Superior temporal gyrus (tissue), 1 donor: ENCODE measurements at regions not wholly inside any gene's neighbourhood (a gene's known extent, or its start where the extent isn't known, plus 50 kb on each side); places are given as distances from the start of the nearest gene placed in this dataset.

ENCODE experiments used
- DNase-seq: peaks from one replicate; pipeline ENCODE4 v3.0.0-alpha.2; 2016; ENCODE audit errors: extremely low spot score

- no peak for DNase-seq
Observed at GRCh38 chr18:67652288-67652687, 135.8 kb upstream of the DSEL start.

DNA sequence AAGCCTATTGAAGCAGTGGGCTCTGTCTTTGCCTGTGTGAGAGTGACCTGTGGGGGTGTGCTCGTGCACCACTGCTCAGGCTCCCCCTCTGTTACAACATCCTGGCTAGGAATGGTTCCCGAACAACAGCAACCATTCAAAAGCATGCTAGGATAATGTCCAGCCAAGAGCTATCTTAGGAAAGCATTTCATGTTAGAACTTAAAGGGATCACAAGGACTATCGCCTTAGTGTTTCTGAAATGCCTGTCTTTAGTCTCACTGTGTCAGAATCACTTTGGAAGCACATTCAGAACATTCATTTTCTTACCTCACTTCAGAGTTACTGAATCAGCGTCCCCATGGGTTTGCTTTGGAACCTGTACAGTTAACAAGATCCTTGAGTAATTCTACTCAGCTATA lies 134.9 kb upstream of the DSEL start:
- DNase-seq = no peak

DNA sequence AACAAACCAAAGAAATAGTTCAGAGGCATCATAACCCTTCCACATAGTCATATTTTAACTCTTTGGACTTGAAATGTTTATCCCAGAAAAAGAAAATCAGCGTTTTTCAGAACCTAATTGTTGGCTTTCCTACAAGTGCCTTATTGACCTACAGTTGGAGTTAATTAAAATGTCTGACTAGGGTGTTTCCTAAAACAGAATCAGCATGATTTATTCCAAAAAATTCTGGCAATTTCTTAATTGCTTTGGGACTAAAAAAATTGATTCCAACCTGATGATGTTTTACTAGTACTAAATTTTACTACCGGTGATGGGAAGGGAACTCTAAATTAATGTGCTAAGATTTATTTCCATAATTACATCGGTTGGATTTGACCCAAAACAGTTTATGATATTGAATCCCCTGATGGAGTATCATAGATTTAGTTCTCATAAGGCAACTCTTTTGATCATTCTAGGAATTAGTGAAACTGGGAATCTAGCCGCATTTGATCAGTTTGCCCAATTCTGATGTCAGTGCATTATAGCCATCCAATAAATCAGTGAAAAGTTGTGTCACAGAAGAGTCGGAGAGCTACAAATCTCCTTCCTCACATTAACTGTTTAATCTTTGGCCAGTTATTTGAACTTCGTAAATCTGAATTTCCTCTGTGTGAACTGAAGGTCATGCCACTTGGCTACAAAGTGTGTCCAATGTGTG lies 134.3 kb upstream of the DSEL start:
- no peak for DNase-seq

DNA sequence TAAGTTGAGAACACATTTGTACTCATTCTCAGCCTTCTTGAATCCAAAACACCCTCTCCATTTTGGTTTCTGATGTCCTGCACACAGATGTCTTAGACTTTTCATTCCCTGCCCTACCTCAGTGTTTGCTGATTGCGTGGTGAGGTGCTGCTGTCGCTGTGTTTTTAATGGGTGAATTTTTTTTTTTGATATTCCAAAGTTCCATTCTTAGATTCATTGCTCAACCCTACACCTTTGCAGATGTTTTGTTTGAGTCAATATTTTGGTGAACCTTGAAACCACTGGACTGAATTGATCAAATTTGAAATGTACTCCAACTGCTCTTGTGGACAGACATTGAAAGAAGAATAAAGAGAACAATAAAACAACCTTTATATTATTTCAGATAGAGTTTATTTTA lies 130.4 kb upstream of the DSEL start:
- DNase-seq = no peak

DNA sequence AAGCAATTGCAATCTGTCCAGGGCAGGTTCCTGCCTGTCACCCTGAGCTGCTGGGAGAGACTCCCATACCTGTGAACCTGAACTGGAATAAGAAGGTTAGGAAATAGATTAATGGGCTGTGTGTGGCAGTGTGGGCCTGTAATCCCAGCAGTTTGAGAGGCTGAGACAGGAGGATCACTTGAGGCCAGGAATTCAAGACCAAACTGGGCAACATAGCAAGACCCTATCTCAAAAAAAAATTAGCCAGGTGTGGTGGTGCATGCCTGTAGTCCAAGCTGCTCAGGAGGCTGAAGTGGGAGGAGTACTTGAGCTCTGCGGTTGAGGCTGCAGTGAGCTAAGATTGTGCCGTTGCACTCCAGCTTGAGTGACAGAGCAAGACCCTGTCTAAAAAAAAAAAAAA lies 127.7 kb upstream of the DSEL start:
- DNase-seq = no peak

GRCh38 chr18:67639872-67640271 lies 123.4 kb upstream of the DSEL start:
- no peak for DNase-seq

- DNase-seq = no peak
Observed at GRCh38 chr18:67636597-67637385, 120.3 kb upstream of the DSEL start.

DNA sequence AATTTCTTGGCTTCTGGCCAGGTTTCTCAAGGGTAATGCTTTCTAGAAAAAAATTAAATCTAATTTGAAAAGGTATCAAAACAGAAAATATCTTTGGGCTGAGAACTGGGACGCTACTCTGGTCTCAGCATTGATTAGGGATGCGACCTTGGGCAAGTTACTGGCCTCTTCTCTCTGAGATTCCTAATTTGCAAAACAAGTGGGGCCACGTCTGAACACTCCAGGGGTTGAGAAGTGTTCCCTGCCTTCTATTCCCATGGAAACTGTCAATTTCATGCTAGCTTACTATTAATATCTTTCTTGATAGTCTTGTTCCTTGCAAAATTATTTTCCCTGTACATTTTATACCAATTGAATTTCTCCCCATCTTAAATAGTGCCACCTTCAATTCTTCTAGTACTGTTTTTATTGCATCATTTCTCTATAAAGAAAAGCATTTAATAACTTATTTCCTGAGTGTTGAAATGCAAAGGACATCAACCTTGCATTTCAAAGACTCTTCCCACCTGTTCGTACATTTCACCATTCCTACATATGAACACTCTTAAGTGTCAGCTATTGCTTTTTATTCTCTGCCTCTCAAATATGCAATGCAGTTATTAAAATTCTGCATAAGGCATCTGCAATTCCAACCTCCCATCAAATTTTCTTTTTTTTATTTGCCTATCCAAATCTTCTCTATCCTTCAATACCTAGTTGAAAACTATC lies 118.3 kb upstream of the DSEL start:
- no peak for DNase-seq

DNA sequence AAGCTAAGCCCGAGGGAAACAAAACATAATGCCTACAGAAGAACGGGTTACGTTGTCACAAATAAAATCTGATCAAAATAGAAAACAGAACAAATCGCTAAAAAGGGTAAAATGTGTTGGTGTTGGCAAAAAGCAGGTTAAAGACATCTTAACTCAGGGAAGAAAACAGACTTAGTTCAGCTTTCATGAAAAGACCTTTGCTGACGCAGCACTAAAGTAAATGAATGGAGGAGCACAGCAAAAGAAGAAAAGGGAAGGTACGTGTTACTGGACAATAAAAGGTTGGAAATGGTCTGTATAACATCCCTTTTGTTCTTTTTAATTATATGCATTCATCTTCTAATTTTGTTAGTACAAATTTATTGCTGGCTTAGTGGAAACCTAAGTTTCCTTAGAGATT lies 117.4 kb upstream of the DSEL start:
- DNase-seq = no peak

DNA sequence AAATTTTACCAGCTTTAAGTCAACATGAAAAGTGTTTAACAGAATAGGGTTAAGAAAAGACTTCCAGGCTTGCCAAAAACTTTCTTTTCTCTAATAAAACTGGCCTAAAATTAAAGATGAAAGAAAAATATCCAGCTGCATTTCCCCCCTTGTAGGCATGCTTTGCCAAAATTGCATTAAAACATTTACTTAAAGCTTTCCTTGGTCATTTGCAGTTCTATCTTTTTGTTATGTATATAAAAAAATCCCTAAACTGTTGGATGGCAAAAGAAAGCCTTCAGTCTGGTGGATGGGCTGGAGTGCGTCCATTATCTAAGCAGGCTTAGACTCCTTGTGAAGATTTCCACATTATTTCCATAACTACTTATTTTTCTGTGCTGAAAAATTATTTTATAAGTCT lies 105.4 kb upstream of the DSEL start:
- DNase-seq = no peak

GRCh38 chr18:67621049-67621713 lies 104.7 kb upstream of the DSEL start:
- DNase-seq = no peak

DNA sequence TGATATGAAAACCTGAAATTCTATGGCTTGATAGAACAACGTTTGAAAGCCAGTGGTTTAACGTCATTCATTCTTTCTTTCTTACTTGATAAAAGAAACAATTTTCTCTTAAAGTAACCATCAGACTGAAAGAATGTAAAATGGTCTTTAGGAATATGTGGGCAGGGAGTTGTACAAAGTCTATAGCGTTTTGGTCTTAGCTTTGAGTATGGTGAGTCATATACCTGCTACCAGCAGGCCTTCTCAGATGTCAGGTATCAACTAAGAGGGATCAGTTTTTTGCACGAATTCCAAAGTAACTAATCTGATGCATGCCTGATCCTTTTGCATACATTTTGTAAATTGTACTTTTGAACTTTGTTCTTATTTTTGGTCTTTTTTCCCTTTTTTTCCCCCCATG lies 101.5 kb upstream of the DSEL start:
- no peak for DNase-seq

GRCh38 chr18:67615876-67616275 lies 99.4 kb upstream of the DSEL start:
- no peak for DNase-seq

DNA sequence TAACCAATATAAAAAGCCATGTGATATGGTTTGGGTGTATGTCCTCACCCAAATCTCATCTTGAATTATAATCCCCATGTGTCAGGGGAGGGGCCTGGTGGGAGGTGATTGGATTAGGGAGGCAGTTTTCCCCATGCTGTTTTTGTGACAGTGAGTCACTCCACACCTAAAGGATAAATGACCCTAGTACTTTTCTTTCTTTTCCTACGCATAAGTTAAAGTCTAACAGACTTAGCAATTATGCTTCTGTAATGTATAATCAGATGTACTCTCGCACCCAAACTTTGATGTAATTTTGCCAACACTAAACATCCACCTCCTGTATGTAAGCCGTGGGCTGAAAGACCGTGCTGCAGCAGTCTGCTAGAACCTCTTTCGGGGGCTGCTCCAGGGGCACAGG lies 97.2 kb upstream of the DSEL start:
- no peak for DNase-seq

- no peak for DNase-seq
Observed at GRCh38 chr18:67612281-67612680, 95.8 kb upstream of the DSEL start.

GRCh38 chr18:67608615-67609273 lies 92.2 kb upstream of the DSEL start:
- DNase-seq = no peak

DNA sequence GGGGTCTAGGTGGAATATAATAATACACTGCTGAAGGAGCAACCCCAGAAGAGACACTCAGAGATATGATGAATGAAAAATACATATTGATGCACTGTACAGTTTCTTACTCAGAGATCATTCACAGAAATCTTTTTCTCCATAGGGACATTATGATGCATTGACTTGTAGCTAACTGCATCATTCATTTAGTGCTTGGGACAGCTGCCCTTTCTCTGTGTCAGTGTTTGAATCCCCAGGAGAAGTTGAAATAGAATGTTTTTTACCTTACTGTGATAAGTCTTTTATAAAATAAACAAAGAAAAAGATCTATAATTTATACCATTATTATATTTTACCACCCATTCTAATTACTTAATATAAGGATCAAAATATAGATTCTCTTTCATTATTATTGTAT lies 91.7 kb upstream of the DSEL start:
- DNase-seq = no peak

DNA sequence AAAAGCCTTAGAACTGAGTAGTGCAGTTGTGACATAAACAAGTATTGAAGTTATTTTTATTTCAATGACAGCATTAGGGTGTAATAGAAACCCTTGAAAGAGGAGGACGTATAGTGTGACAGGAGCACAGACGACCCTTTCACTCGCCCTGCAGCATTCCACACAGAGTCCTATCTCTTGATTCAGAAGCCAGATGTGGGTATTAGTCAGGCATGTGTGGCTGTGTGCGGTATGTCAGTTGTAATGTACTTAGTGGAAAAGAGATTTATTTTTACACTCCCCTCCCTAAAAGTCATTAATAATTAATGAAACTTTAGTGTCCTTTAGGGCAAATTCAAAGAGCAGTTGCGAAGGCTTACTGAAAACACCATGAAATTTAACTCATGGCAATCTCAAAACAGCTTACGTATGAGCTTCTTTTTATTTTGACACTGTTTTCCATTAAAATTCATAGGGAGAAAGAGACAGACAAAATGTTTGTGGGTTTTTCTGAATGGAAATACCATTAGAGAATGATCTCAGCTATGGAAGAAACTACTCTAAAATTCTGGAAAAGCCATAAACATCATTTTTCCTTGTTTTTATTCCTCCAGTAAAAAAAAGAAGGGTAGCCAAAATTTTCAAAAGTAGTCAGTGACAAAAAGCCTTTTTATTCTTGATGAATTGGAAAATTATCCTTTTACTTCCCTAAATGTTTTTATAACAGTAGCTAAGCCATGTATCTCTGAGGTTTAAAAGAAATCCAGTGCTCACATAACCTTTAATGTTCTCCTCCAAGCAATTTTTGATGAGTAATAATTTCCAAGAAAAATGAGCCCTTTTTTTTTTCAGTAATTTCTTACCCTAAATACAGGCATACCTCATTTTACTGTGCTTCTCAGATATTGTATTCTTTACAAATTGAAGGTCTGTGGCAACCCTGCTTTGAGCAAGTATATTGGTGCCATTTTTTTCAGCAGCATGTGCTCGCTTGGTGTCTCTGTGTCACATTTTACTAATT lies 84.0 kb upstream of the DSEL start:
- no peak for DNase-seq

GRCh38 chr18:67599277-67599676 lies 82.8 kb upstream of the DSEL start:
- DNase-seq = no peak

DNA sequence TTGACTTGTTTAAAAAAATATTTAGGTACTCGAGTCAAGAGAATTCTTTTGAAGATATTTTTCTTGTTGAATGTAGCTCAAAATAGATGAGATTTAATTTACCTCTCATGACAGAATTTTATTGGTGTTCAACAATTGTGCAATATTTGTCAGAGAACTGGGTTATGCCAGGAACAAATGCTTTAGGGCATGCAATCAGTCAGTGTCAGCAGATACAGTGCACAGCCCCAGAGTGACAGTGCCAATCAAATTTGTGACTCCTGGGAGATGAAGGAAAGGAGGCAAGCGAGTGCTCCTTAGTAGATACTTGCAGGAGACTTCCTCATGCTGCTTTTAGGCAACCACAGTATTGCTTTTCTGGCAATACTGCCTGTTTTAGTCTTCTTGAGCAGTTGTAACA lies 81.2 kb upstream of the DSEL start:
- DNase-seq = no peak

DNA sequence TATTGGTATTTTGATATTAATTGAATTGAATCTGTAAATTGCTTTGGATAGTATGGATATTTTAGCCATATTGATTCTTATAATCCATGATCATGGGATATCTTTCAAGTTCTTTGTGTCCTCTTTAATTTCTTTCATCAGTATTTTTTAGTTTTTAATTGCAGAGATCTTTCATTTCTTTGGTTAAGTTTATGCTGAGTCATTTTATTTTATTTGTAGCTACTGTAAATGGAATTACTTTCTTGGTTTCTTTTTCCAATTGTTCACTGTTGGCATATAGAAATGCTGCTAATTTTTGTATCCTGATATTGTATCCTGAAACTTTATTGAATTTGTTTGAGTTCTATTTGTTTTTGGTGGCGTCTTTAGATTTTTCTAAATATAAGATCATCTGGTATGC lies 79.5 kb upstream of the DSEL start:
- no peak for DNase-seq
